ENCODE measurements at regions not wholly inside any gene's neighbourhood (a gene's known extent, or its start where the extent isn't known, plus 50 kb on each side); places are given as distances from the start of the nearest gene placed in this dataset.

DNA sequence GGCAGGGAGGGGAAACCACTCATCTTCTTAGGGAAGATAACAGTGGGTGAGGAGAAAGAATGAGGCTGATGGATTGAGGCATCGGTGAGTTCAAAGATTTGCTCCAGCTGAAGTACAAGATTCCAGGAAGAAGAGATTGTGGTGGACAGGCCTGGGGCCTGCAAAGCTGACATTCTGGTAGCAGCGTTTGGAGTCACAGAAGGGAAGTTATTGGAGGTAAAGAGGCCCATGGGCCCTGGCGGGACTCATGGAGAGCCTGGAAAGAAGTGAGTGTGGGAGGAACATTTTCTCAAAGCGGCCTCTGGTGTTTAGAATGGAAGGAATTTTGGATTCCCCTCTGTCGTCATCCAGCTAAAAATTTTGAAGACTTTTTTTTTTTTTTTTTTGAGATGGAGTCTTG is 160.0 kb upstream of the KLF6 start:
- no peak overlapping the region for H3K9ac ChIP-seq (ENCODE audit: low read length)
- no peaks in the 10 kb centered on the region for H3K36me3 ChIP-seq (ENCODE audit: control insufficient read depth, insufficient read depth, low read length)
- H3K4me1 ChIP-seq (ENCODE audit: control insufficient read depth, insufficient read depth, low read length): no peaks in the 10 kb centered on the region
- no peaks in the 10 kb centered on the region for H3K9me3 ChIP-seq (ENCODE audit: control insufficient read depth, low read length)
- H3K27me3 ChIP-seq (ENCODE audit: control insufficient read depth, insufficient read depth, low read length): no peaks in the 10 kb centered on the region
- no peak overlapping the region for H3K4me3 ChIP-seq (ENCODE audit: low read length)

DNA sequence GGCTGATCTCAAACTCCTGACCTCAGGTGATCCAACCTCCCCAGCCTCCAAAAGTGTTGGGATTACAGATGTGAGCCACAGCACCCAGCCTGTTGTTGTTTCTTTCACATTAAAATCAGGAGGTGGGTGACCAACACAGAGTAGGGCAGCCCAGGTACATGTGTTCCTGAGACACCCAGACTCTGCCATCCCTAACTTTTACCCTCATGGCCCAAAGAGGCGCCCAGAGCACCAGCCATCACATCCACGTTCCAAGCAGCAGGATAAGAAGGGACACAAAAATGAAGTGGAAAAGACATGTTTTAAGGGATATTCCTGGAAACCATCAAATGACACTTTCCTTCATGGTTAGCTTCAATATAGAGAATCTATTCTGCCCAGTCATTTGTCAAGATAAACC is 159.6 kb upstream of the KLF6 start:
- no peak overlapping the region for H3K4me3 ChIP-seq (ENCODE audit: low read length)
- H3K9me3 ChIP-seq (ENCODE audit: control insufficient read depth, low read length): no peaks in the 10 kb centered on the region
- no peak overlapping the region for H3K9ac ChIP-seq (ENCODE audit: low read length)
- H3K27me3 ChIP-seq (ENCODE audit: control insufficient read depth, insufficient read depth, low read length): no peaks in the 10 kb centered on the region
- no peaks in the 10 kb centered on the region for H3K4me1 ChIP-seq (ENCODE audit: control insufficient read depth, insufficient read depth, low read length)
- no peaks in the 10 kb centered on the region for H3K36me3 ChIP-seq (ENCODE audit: control insufficient read depth, insufficient read depth, low read length)

DNA sequence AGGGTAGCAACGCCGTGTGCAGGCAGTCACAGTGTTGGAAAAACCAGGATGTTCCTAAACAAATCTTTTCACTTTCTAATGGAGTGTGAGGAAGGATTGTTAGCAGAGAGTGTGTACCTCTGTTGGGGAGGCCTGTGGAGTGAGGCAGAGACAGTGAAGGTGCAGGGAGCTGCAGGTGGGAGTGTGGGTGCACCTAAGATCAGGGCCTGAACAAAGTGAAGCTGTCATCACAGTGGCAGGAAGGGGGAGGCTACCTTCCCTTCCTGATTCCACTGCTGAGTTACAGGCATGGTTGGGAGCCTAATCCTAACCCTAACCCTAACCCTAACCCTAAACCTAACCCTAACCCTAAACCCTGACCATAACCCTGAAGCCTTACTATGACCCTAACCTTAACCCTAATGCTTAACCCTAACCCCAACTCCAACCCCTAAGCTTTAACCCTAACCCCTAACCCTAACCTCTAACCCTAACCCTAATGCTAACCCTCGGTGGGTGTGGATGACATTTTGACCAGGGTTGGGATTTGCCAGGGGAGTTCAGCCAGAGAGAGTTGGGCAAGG is 158.8 kb upstream of the KLF6 start:
- no peaks in the 10 kb centered on the region for H3K36me3 ChIP-seq (ENCODE audit: control insufficient read depth, insufficient read depth, low read length)
- no peak overlapping the region for H3K9ac ChIP-seq (ENCODE audit: low read length)
- no peaks in the 10 kb centered on the region for H3K9me3 ChIP-seq (ENCODE audit: control insufficient read depth, low read length)
- no peaks in the 10 kb centered on the region for H3K27me3 ChIP-seq (ENCODE audit: control insufficient read depth, insufficient read depth, low read length)
- no peaks in the 10 kb centered on the region for H3K4me1 ChIP-seq (ENCODE audit: control insufficient read depth, insufficient read depth, low read length)
- H3K4me3 ChIP-seq (ENCODE audit: low read length): no peak overlapping the region

DNA sequence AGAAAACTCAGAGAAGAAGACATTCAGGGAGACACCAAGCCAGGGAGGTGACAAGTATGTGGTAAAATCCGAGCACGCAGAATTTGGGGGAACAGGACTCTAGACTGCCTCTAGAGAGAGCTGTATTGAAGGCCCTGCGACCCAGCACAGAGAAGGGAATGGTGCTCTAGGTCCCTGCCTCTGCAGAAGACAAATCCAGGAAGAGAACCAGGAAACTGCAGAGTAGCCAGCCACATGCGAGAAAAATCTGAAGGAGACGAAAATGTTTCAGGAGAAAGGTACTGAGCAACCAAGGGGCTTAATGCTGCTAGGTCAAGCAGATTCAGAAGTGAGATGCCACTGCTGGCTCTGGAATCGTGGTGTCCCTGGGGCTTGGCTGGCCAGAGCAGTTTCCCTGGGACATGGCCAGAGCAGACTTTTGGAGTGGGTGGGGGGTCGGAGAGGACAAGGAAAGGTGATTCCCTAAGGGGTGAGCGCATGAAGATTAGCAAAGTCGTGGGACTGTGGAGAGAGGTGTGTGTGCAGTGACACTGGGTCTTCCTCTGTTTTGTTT is 158.0 kb upstream of the KLF6 start:
- Histone ChIP-seq H3K27me3 (ENCODE audit: control insufficient read depth, insufficient read depth, low read length) (no peaks in the 10 kb centered on the region), H3K4me3 (ENCODE audit: low read length) (no peak overlapping the region), H3K4me1 (ENCODE audit: control insufficient read depth, insufficient read depth, low read length) (no peaks in the 10 kb centered on the region), H3K9me3 (ENCODE audit: control insufficient read depth, low read length) (no peaks in the 10 kb centered on the region), H3K36me3 (ENCODE audit: control insufficient read depth, insufficient read depth, low read length) (no peaks in the 10 kb centered on the region), H3K9ac (ENCODE audit: low read length) (no peak overlapping the region)

DNA sequence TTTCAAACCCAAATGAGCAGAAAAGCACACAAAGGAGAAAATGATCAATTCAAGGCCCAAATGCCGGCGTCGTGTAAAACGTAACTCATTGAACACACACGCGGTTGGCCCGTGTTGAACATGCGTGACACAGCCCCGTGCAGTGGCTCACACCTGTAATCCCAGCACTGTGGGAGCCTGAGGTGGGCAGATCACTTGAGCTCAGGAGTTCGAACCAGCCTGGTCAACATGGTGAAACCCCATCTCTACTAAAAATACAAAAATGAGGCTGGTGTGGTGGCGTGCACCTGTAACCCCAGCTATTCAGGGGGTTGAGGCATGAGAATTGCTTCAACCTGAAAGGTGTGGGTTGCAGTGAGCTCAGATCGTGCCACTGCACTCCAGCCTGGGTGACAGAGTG is 156.7 kb upstream of the KLF6 start:
- Histone ChIP-seq H3K4me1 (ENCODE audit: control insufficient read depth, insufficient read depth, low read length) (no peaks in the 10 kb centered on the region), H3K36me3 (ENCODE audit: control insufficient read depth, insufficient read depth, low read length) (no peaks in the 10 kb centered on the region), H3K9me3 (ENCODE audit: control insufficient read depth, low read length) (no peaks in the 10 kb centered on the region), H3K4me3 (ENCODE audit: low read length) (no peak overlapping the region), H3K27me3 (ENCODE audit: control insufficient read depth, insufficient read depth, low read length) (no peaks in the 10 kb centered on the region), H3K9ac (ENCODE audit: low read length) (no peak overlapping the region)

DNA sequence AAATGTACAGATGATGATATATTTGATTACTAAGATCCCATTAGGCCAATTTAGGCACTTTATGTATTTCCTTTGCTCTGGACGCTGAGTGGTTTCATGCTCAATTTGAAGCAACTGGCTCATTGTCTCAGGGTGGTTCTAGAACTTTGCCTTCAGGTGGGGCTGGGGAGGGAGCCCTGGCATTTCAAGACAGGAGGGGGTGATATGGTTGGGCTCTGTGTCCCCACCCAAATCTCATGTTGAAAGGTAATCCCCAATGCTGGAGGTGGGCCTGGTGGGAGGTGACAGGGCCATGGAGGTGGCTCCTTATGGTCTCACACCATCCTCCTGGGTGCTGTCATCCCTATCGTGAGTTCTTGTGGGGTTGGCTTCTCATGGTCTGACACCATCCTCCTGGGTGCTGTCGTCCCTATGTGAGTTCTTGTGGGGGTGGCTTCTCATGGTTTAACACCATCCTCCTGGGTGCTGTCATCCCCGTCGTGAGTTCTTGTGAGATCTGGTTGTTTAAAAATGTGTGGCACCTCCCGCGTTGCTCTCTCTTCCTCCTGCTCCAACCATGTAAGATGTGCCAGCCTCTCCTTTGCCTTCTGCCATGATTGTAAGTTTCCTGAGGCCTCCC is 151.5 kb upstream of the KLF6 start:
- Histone ChIP-seq H3K4me3 (ENCODE audit: low read length) (peak overlapping the region; percentile 58), H3K27me3 (ENCODE audit: control insufficient read depth, insufficient read depth, low read length) (no peaks in the 10 kb centered on the region), H3K4me1 (ENCODE audit: control insufficient read depth, insufficient read depth, low read length) (peaks cover 12% of the 10 kb centered on the region), H3K9ac (ENCODE audit: low read length) (peak overlapping the region; percentile 13), H3K36me3 (ENCODE audit: control insufficient read depth, insufficient read depth, low read length) (no peaks in the 10 kb centered on the region), H3K9me3 (ENCODE audit: control insufficient read depth, low read length) (no peaks in the 10 kb centered on the region)

DNA sequence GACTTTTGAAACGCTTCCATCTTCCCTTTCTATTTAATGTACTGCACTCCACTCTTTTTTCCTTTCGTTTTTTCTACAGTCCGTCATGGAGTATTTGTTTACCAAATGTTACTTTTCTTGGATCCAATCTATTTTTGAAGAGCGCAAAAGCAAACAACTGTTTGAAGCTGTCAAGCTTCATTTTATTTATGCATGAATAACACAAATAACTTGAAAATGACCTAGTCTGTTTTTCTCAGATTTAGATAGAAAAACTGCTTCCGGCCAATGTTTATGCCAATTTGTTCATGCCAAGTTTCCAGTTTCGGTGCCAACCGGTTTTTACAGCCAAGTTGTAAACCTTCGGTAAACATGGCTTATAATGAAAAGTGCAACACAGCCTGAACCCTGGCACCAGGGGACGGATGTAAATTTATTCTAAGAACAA is 150.9 kb upstream of the KLF6 start:
- H3K4me3 ChIP-seq (ENCODE audit: low read length): peak overlapping the region; percentile 58
- no peaks in the 10 kb centered on the region for H3K36me3 ChIP-seq (ENCODE audit: control insufficient read depth, insufficient read depth, low read length)
- no peaks in the 10 kb centered on the region for H3K27me3 ChIP-seq (ENCODE audit: control insufficient read depth, insufficient read depth, low read length)
- H3K9me3 ChIP-seq (ENCODE audit: control insufficient read depth, low read length): no peaks in the 10 kb centered on the region
- H3K4me1 ChIP-seq (ENCODE audit: control insufficient read depth, insufficient read depth, low read length): peaks cover 12% of the 10 kb centered on the region
- H3K9ac ChIP-seq (ENCODE audit: low read length): peak overlapping the region; percentile 42

DNA sequence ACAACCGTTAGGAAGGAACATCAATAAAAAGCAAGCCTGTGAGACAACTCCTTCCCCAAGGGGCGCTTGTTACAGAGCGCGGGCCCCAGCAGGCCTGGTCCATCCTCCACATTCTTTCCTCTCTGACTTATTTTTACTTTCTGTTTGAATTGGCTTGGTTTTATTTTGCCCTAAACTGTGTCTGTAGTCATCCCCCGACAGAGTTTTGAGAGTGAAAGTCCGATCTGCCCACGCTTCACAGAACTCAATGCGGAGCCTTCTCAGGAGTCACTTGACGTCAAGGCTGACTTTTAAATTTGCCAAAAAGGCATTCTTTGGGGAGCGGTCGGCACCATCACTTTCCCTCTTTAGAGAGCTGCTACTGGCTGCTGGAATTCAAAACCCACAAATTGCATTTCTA is 150.1 kb upstream of the KLF6 start:
- Histone ChIP-seq H3K27me3 (ENCODE audit: control insufficient read depth, insufficient read depth, low read length) (no peaks in the 10 kb centered on the region), H3K36me3 (ENCODE audit: control insufficient read depth, insufficient read depth, low read length) (no peaks in the 10 kb centered on the region), H3K9ac (ENCODE audit: low read length) (peak overlapping the region; percentile 53), H3K4me3 (ENCODE audit: low read length) (no peak overlapping the region), H3K4me1 (ENCODE audit: control insufficient read depth, insufficient read depth, low read length) (peaks cover 12% of the 10 kb centered on the region), H3K9me3 (ENCODE audit: control insufficient read depth, low read length) (no peaks in the 10 kb centered on the region)

DNA sequence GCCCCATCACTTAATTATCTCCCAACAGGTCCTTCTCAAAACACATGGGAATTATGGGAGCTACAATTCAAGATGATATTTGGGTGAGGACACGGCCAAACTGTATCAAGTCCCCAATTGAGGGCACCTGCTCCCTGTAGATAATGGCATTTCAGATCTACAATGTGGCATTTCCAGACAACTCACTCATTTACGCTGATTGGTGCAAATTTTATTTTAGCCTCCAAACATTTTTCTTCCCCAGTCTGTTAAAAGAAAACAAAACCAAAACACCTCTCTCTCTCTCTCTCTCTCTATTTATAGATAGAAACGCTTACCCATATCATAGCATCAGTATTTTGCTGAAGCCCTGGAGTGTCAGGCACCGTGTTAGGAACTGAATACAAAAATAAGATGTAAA is 148.7 kb upstream of the KLF6 start:
- H3K36me3 ChIP-seq (ENCODE audit: control insufficient read depth, insufficient read depth, low read length): no peaks in the 10 kb centered on the region
- H3K27me3 ChIP-seq (ENCODE audit: control insufficient read depth, insufficient read depth, low read length): no peaks in the 10 kb centered on the region
- H3K4me3 ChIP-seq (ENCODE audit: low read length): no peak overlapping the region
- peaks cover 12% of the 10 kb centered on the region for H3K4me1 ChIP-seq (ENCODE audit: control insufficient read depth, insufficient read depth, low read length)
- H3K9ac ChIP-seq (ENCODE audit: low read length): no peak overlapping the region
- H3K9me3 ChIP-seq (ENCODE audit: control insufficient read depth, low read length): no peaks in the 10 kb centered on the region

DNA sequence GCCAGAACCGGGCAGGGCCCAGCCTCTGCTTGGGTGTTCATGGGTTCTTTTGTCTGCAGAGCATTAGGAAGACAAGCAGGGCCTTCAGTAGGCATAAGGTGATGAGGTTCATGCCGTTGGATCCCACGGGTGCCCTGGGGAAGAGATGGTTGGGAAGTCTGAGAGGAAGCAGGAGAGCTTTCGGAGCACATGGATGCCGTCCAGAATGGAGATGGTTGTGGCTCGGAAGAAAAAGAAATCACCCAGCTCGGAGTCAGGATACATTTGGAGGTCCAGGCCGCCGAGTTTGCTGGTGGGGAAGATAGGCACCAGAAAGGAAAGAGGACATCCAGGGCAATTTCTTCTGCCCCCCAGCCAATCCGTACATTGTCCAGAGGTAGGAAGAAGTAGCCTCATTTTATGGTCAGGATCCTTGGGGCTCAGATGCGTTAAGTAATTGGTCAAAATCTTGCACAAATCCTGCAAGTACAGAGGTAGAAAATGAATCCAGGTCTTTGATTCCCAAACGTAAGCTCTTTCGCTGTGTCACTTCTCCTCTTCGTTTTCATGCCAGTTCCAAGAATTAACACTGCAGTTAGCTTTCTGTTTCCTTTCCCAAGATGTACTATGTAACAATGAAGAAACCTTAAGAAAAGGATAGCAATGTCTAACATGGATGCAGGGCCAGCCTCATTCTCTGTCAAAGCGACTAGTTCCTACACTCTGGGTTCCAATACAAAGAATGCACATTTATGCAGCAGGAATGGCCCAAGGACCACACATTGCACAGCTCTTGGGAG is 147.8 kb upstream of the KLF6 start:
- Histone ChIP-seq H3K27me3 (ENCODE audit: control insufficient read depth, insufficient read depth, low read length) (no peaks in the 10 kb centered on the region), H3K4me3 (ENCODE audit: low read length) (no peak overlapping the region), H3K9ac (ENCODE audit: low read length) (no peak overlapping the region), H3K36me3 (ENCODE audit: control insufficient read depth, insufficient read depth, low read length) (no peaks in the 10 kb centered on the region), H3K4me1 (ENCODE audit: control insufficient read depth, insufficient read depth, low read length) (peaks cover 12% of the 10 kb centered on the region), H3K9me3 (ENCODE audit: control insufficient read depth, low read length) (no peaks in the 10 kb centered on the region)

DNA sequence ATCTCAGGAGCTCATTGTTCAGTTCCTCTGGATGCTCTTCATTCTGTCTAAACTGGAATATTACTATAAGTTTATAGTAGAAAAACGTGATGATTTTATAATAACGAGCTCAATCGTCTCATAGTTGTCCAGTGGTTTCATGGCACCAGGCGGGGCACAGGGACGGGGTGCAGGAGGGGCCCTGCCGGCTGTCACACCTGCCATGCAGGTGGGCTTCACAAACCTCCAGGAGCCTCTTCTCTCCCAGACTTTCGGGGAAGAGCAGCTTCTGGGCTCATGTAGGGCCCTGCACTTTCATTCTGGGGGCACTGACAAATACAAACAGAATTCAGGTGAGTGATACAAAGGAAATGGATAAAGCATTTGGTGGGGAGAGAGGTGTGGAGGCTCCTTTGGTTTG is 146.9 kb upstream of the KLF6 start:
- no peaks in the 10 kb centered on the region for H3K9me3 ChIP-seq (ENCODE audit: control insufficient read depth, low read length)
- no peak overlapping the region for H3K4me3 ChIP-seq (ENCODE audit: low read length)
- peaks cover 12% of the 10 kb centered on the region for H3K4me1 ChIP-seq (ENCODE audit: control insufficient read depth, insufficient read depth, low read length)
- H3K9ac ChIP-seq (ENCODE audit: low read length): no peak overlapping the region
- no peaks in the 10 kb centered on the region for H3K27me3 ChIP-seq (ENCODE audit: control insufficient read depth, insufficient read depth, low read length)
- no peaks in the 10 kb centered on the region for H3K36me3 ChIP-seq (ENCODE audit: control insufficient read depth, insufficient read depth, low read length)

DNA sequence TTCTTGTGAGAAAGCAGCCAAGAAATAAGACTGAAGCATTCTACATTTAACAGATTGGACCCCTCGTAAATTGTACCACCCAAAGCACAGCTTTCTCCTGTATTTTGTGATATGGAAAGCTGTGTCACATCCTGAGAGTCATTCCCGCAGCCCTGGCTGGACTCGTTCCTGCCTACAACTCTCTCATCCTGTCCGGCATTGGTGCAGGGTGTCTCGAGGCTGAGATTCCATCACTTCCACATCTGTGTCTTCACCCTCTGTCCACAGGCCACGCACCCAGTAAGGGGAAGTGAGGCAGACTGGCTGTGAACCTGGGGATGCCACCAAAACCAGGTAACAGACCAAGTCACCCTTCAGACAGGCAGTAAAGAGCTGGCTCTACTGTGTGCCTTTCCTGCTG is 146.2 kb upstream of the KLF6 start:
- H3K4me3 ChIP-seq (ENCODE audit: low read length): no peak overlapping the region
- H3K9me3 ChIP-seq (ENCODE audit: control insufficient read depth, low read length): no peaks in the 10 kb centered on the region
- H3K9ac ChIP-seq (ENCODE audit: low read length): no peak overlapping the region
- H3K27me3 ChIP-seq (ENCODE audit: control insufficient read depth, insufficient read depth, low read length): no peaks in the 10 kb centered on the region
- H3K36me3 ChIP-seq (ENCODE audit: control insufficient read depth, insufficient read depth, low read length): no peaks in the 10 kb centered on the region
- H3K4me1 ChIP-seq (ENCODE audit: control insufficient read depth, insufficient read depth, low read length): peaks cover 7% of the 10 kb centered on the region
